ENCODE measurements at regions not wholly inside any gene's neighbourhood (a gene's known extent, or its start where the extent isn't known, plus 50 kb on each side); places are given as distances from the start of the nearest gene placed in this dataset.

- H3K4me3 ChIP-seq (ENCODE audit: low read depth, low read length) = no peak overlapping the region
- TF ChIP-seq, protein P1, sequence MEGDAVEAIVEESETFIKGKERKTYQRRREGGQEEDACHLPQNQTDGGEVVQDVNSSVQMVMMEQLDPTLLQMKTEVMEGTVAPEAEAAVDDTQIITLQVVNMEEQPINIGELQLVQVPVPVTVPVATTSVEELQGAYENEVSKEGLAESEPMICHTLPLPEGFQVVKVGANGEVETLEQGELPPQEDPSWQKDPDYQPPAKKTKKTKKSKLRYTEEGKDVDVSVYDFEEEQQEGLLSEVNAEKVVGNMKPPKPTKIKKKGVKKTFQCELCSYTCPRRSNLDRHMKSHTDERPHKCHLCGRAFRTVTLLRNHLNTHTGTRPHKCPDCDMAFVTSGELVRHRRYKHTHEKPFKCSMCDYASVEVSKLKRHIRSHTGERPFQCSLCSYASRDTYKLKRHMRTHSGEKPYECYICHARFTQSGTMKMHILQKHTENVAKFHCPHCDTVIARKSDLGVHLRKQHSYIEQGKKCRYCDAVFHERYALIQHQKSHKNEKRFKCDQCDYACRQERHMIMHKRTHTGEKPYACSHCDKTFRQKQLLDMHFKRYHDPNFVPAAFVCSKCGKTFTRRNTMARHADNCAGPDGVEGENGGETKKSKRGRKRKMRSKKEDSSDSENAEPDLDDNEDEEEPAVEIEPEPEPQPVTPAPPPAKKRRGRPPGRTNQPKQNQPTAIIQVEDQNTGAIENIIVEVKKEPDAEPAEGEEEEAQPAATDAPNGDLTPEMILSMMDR (IDR thresholded peaks at IDR 0.05; ENCODE audit: low read depth, low read length) = no peak
These were observed 741.0 kb downstream of the MCTP2 start for GRCh38 chr15:94972314-94972713.

GRCh38 chr15:94987085-94987484 is 755.7 kb downstream of the MCTP2 start:
- DNase-seq = no peak
- TF ChIP-seq, protein P1 (IDR thresholded peaks at IDR 0.05; ENCODE audit: low read depth, low read length) = no peak
- Histone ChIP-seq H3K4me3 (ENCODE audit: low read depth, low read length) (no peak overlapping the region), H3K4me1 (no peaks in the 10 kb centered on the region), H3K27me3 (no peaks in the 10 kb centered on the region), H3K9me3 (no peaks in the 10 kb centered on the region), H3K36me3 (no peaks in the 10 kb centered on the region)

More at GRCh38 chr15:94972314-94972713, 741.0 kb downstream of the MCTP2 start:
- Histone ChIP-seq H3K4me1 (no peaks in the 10 kb centered on the region), H3K36me3 (no peaks in the 10 kb centered on the region), H3K27me3 (no peaks in the 10 kb centered on the region), H3K9me3 (no peaks in the 10 kb centered on the region)
- DNase-seq = no peak

- Histone ChIP-seq H3K4me3 (ENCODE audit: low read depth, low read length) (no peak overlapping the region), H3K9me3 (no peaks in the 10 kb centered on the region), H3K27me3 (no peaks in the 10 kb centered on the region), H3K4me1 (no peaks in the 10 kb centered on the region), H3K36me3 (no peaks in the 10 kb centered on the region)
- TF ChIP-seq, protein P1 (IDR thresholded peaks at IDR 0.05; ENCODE audit: low read depth, low read length) = no peak
- DNase-seq = no peak
These were observed 760.4 kb downstream of the MCTP2 start for GRCh38 chr15:94991718-94992117.

DNA sequence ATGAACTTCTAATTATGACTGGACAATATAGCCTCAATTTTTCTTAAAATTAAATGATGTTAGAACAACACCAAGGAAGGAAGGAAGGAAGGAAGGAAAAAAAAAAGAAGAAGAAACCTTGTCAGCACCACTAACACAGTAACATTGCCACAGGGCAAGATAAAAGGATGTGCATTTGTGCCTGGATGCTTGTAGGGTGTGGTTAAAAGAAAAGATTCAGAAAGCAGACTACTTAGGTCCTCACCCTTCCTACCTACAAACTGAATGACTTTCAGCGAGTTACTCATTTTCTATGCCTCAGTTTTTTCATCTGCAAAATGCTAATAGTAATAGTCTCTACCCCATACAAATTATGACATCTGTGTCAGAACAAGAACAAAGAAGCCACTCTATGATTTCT is 778.3 kb downstream of the MCTP2 start:
- Histone ChIP-seq H3K4me1 (no peaks in the 10 kb centered on the region), H3K27me3 (no peaks in the 10 kb centered on the region), H3K36me3 (no peaks in the 10 kb centered on the region), H3K9me3 (no peaks in the 10 kb centered on the region), H3K4me3 (ENCODE audit: low read depth, low read length) (no peak overlapping the region)
- TF ChIP-seq, protein P1 (IDR thresholded peaks at IDR 0.05; ENCODE audit: low read depth, low read length) = no peak
- no peak for DNase-seq

- no peak overlapping the region for H3K4me3 ChIP-seq (ENCODE audit: low read depth, low read length)
- no peaks in the 10 kb centered on the region for H3K4me1 ChIP-seq
- TF ChIP-seq, protein P1 (IDR thresholded peaks at IDR 0.05; ENCODE audit: low read depth, low read length) = no peak
- no peaks in the 10 kb centered on the region for H3K9me3 ChIP-seq
- H3K27me3 ChIP-seq = no peaks in the 10 kb centered on the region
- no peak for DNase-seq
- H3K36me3 ChIP-seq = no peaks in the 10 kb centered on the region
These were observed 782.0 kb downstream of the MCTP2 start for GRCh38 chr15:95013381-95013780.

DNA sequence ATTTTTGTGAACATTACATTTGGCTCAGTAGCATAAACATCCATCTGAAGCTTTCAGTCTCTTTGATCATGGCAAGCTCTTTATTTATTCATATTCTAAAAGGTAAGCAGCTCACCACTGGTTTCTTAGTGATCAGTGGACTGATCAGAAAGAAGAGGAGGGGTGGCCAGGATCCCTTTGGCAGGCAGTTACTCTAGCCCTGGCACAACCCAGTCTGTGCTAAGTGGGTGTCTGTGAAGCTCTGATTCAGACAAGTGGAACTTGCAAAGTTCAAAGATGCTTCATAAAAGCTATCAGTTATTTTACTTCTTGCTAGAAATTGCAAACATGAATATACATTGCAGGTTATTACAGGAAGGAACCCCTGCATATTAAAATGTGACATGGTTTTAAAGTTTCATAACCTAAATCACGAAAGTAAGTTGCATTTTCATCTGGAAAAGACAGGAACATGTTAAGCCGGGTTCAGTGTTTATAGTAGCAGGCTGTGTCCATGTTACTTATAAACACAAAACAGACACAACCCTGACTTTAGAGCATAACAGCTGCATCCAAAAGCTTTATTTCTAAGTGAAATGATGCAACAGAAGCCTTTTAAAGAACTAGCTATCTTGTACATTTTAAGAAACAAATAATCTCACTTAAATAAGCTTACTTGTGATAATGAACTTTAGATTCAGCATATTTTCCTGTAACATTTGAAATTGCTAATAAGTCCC is 785.3 kb downstream of the MCTP2 start:
- Histone ChIP-seq H3K9me3 (no peaks in the 10 kb centered on the region), H3K4me1 (no peaks in the 10 kb centered on the region), H3K27me3 (no peaks in the 10 kb centered on the region), H3K4me3 (ENCODE audit: low read depth, low read length) (no peak overlapping the region), H3K36me3 (no peaks in the 10 kb centered on the region)
- DNase-seq = no peak
- TF ChIP-seq, protein P1 (IDR thresholded peaks at IDR 0.05; ENCODE audit: low read depth, low read length) = no peak
